ENCODE measurements at regions not wholly inside any gene's neighbourhood (a gene's known extent, or its start where the extent isn't known, plus 50 kb on each side); places are given as distances from the start of the nearest gene placed in this dataset.

- TF ChIP-seq CTCF (IDR thresholded peaks at IDR 0.05; ENCODE audit: insufficient read depth, low read depth, low read length, missing control alignments): no peak
- no peak for DNase-seq (ENCODE audit: low read depth)
- H3K4me3 ChIP-seq (ENCODE audit: low read depth, low read length): no peak overlapping the region
Observed at GRCh38 chr22:46050916-46051614, 74.1 kb upstream of the WNT7B start.

GRCh38 chr22:46051646-46052045 is 74.7 kb upstream of the WNT7B start:
- DNase-seq (ENCODE audit: low read depth): no peak
- no peak overlapping the region for H3K4me3 ChIP-seq (ENCODE audit: low read depth, low read length)
- TF ChIP-seq CTCF (IDR thresholded peaks at IDR 0.05; ENCODE audit: insufficient read depth, low read depth, low read length, missing control alignments): no peak

DNA sequence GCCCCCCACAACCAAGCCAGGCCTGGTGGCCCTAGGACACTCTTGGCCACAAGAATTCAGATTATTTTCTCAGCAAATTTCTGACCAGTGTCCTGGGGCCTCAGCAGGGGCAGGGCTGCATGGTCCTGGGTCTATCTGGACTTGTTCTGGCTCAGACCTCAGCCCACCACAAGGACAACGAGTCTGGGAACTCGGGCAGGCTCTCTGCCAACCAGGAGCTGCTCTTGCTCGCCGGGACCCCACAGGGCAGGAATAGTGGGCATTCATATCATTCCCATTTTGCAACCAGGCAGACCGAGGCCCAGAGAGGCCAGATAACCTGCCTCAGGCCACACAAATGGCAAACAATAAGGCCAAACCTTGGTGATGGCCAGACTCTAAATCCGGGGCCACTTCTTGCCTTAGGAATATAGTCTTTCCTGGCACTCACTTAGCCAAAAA is 75.4 kb upstream of the WNT7B start:
- DNase-seq (ENCODE audit: low read depth): no peak
- TF ChIP-seq CTCF (IDR thresholded peaks at IDR 0.05; ENCODE audit: insufficient read depth, low read depth, low read length, missing control alignments): no peak
- no peak overlapping the region for H3K4me3 ChIP-seq (ENCODE audit: low read depth, low read length)

- TF ChIP-seq CTCF (IDR thresholded peaks at IDR 0.05; ENCODE audit: insufficient read depth, low read depth, low read length, missing control alignments): no peak
- no peak overlapping the region; the same call in 1 of the 2 replicates for H3K4me3 ChIP-seq (ENCODE audit: low read depth, low read length)
- no peak for DNase-seq (ENCODE audit: low read depth)
Observed at GRCh38 chr22:46052801-46053562, 76.0 kb upstream of the WNT7B start.

- peak overlapping the region; percentile 31 for H3K4me3 ChIP-seq (ENCODE audit: low read depth, low read length)
- DNase-seq (ENCODE audit: low read depth): peak; percentile 30
- no peak for TF ChIP-seq CTCF (IDR thresholded peaks at IDR 0.05; ENCODE audit: insufficient read depth, low read depth, low read length, missing control alignments)
Observed at GRCh38 chr22:46053563-46054090, 76.7 kb upstream of the WNT7B start.

- DNase-seq (ENCODE audit: low read depth): no peak
- peak overlapping the region; percentile 31 for H3K4me3 ChIP-seq (ENCODE audit: low read depth, low read length)
Observed at GRCh38 chr22:46054091-46055073, 77.4 kb upstream of the WNT7B start.

More at GRCh38 chr22:46054091-46055073, 77.4 kb upstream of the WNT7B start:
- no peak for TF ChIP-seq CTCF (IDR thresholded peaks at IDR 0.05; ENCODE audit: insufficient read depth, low read depth, low read length, missing control alignments)
